GM04504 (cell line): ENCODE measurements at regions not wholly inside any gene's neighbourhood (a gene's known extent, or its start where the extent isn't known, plus 50 kb on each side); places are given as distances from the start of the nearest gene placed in this dataset.

Experiments
- DNase-seq: peaks from one replicate; pipeline ENCODE4 v3.0.0-alpha.2; 2012; ENCODE audit warnings: low read depth

- no peak for DNase-seq
Observed at GRCh38 chr6:165910184-165910966, 247.3 kb upstream of the PDE10A start.

- DNase-seq = no peak
Observed at GRCh38 chr6:165906736-165907135, 243.7 kb upstream of the PDE10A start.

GRCh38 chr6:165905744-165906143 lies 242.7 kb upstream of the PDE10A start:
- no peak for DNase-seq

GRCh38 chr6:165900970-165901369 lies 237.9 kb upstream of the PDE10A start:
- no peak for DNase-seq

GRCh38 chr6:165899611-165900010 lies 236.6 kb upstream of the PDE10A start:
- DNase-seq = no peak

- DNase-seq = no peak
Observed at GRCh38 chr6:165895421-165896165, 232.6 kb upstream of the PDE10A start.

- DNase-seq = no peak
Observed at GRCh38 chr6:165894171-165894825, 231.3 kb upstream of the PDE10A start.

- DNase-seq = no peak
Observed at GRCh38 chr6:165893431-165893830, 230.4 kb upstream of the PDE10A start.

GRCh38 chr6:165891320-165891719 lies 228.3 kb upstream of the PDE10A start:
- no peak for DNase-seq

GRCh38 chr6:165890404-165890735 lies 227.3 kb upstream of the PDE10A start:
- DNase-seq = no peak

- DNase-seq = no peak
Observed at GRCh38 chr6:165889636-165890403, 226.8 kb upstream of the PDE10A start.

GRCh38 chr6:165886169-165886568 lies 223.1 kb upstream of the PDE10A start:
- no peak for DNase-seq

- DNase-seq = peak; percentile 9
Observed at GRCh38 chr6:165884813-165885765, 222.0 kb upstream of the PDE10A start.

- DNase-seq = peak; percentile 1
Observed at GRCh38 chr6:165883851-165884640, 221.0 kb upstream of the PDE10A start.

- DNase-seq = no peak
Observed at GRCh38 chr6:165881806-165882205, 218.8 kb upstream of the PDE10A start.

GRCh38 chr6:165880686-165881085 lies 217.6 kb upstream of the PDE10A start:
- no peak for DNase-seq

GRCh38 chr6:165877773-165878172 lies 214.7 kb upstream of the PDE10A start:
- DNase-seq = no peak

GRCh38 chr6:165877192-165877591 lies 214.2 kb upstream of the PDE10A start:
- no peak for DNase-seq

GRCh38 chr6:165876588-165876987 lies 213.5 kb upstream of the PDE10A start:
- DNase-seq = no peak

GRCh38 chr6:165875946-165876345 lies 212.9 kb upstream of the PDE10A start:
- no peak for DNase-seq
